HCT116 (cell line): ENCODE measurements at regions not wholly inside any gene's neighbourhood (a gene's known extent, or its start where the extent isn't known, plus 50 kb on each side); places are given as distances from the start of the nearest gene placed in this dataset.

Experiments used
- CBX3 ChIP-seq: IDR thresholded peaks from 2 replicates; pipeline ENCODE4 v1.6.1; 2012; ENCODE audit warnings: low read depth
- EGR1 ChIP-seq: IDR thresholded peaks from 2 replicates; pipeline ENCODE4 v1.6.1; 2012; ENCODE audit warnings: low read depth
- ELF1 ChIP-seq: IDR thresholded peaks from 2 replicates; pipeline ENCODE4 v1.6.1; 2012; ENCODE audit warnings: low read depth, borderline replicate concordance
- EZH2 ChIP-seq: fragments of 200-600 bp; sonication (generic); IDR thresholded peaks from 2 replicates; pipeline ENCODE4 v1.6.1; 2017; ENCODE audit warnings: antibody characterized with exemption, mixed run types
- EZH2phosphoT487 ChIP-seq: fragments of 200-600 bp; IDR thresholded peaks from 2 replicates; pipeline ENCODE4 v1.6.1; 2018; ENCODE audit warnings: antibody characterized with exemption, borderline replicate concordance
- POLR2A ChIP-seq: IDR thresholded peaks from 2 replicates; pipeline ENCODE4 v1.7.0; 2011; ENCODE audit warnings: borderline replicate concordance; ENCODE audit not compliant: insufficient read depth, insufficient read length; ENCODE audit errors: extremely low read depth
- POLR2AphosphoS5 ChIP-seq: IDR thresholded peaks from 2 replicates; pipeline ENCODE4 v1.6.1; 2011; ENCODE audit warnings: mild to moderate bottlenecking, low read depth, low read length, moderate library complexity
- RAD21 ChIP-seq: IDR thresholded peaks from 2 replicates; pipeline ENCODE4 v1.6.1; 2012; ENCODE audit warnings: low read depth, mild to moderate bottlenecking
- SIN3A ChIP-seq: IDR thresholded peaks from 2 replicates; pipeline ENCODE4 v1.6.1; 2012; ENCODE audit warnings: low read depth
- YY1 ChIP-seq: IDR thresholded peaks from 2 replicates; pipeline ENCODE4 v1.6.1; 2011; ENCODE audit warnings: low read length, low read depth, moderate library complexity, mild to moderate bottlenecking; ENCODE audit not compliant: insufficient replicate concordance; ENCODE audit errors: extremely low read depth
- TF ChIP-seq, protein P1 (sequence below), 3 experiments: fragments of 200-600 bp in 1 of 3; sonication (generic) in 1 of 3; IDR thresholded peaks in 2 of 3; conservative IDR thresholded peaks in 1 of 3; 2 replicates each; pipeline ENCODE4 v1.5.1; 2012 to 2017; ENCODE audit warnings: low read depth in 2 of 3, low read length in 2 of 3, antibody characterized with exemption in 1 of 3, borderline replicate concordance in 1 of 3, control low read depth in 1 of 3, mild to moderate bottlenecking in 1 of 3, mixed read lengths in 1 of 3, mixed run types in 1 of 3, moderate library complexity in 1 of 3; ENCODE audit not compliant: insufficient read depth in 1 of 3
- TF ChIP-seq, protein P2 (sequence below): IDR thresholded peaks from 2 replicates; pipeline ENCODE4 v1.6.1; 2012; ENCODE audit warnings: low read depth

GRCh38 chr3:178419071-178419470 is 117.2 kb upstream of the KCNMB2 start:
- TF ChIP-seq EZH2phosphoT487 (no peak), POLR2AphosphoS5 (no peak), POLR2A (no peak), EGR1 (no peak), EZH2 (no peak), ELF1 (no peak), SIN3A (no peak), RAD21 (no peak), YY1 (no peak), CBX3 (no peak)
- TF ChIP-seq, protein P1, sequence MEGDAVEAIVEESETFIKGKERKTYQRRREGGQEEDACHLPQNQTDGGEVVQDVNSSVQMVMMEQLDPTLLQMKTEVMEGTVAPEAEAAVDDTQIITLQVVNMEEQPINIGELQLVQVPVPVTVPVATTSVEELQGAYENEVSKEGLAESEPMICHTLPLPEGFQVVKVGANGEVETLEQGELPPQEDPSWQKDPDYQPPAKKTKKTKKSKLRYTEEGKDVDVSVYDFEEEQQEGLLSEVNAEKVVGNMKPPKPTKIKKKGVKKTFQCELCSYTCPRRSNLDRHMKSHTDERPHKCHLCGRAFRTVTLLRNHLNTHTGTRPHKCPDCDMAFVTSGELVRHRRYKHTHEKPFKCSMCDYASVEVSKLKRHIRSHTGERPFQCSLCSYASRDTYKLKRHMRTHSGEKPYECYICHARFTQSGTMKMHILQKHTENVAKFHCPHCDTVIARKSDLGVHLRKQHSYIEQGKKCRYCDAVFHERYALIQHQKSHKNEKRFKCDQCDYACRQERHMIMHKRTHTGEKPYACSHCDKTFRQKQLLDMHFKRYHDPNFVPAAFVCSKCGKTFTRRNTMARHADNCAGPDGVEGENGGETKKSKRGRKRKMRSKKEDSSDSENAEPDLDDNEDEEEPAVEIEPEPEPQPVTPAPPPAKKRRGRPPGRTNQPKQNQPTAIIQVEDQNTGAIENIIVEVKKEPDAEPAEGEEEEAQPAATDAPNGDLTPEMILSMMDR (IDR thresholded peaks at IDR 0.05 in 2 of 3, conservative IDR thresholded peaks at IDR 0.05 in 1 of 3; ENCODE audit: borderline replicate concordance in 1 of 3, insufficient read depth in 1 of 3, low read depth in 2 of 3, low read length in 2 of 3), result no peak
- TF ChIP-seq, protein P2, sequence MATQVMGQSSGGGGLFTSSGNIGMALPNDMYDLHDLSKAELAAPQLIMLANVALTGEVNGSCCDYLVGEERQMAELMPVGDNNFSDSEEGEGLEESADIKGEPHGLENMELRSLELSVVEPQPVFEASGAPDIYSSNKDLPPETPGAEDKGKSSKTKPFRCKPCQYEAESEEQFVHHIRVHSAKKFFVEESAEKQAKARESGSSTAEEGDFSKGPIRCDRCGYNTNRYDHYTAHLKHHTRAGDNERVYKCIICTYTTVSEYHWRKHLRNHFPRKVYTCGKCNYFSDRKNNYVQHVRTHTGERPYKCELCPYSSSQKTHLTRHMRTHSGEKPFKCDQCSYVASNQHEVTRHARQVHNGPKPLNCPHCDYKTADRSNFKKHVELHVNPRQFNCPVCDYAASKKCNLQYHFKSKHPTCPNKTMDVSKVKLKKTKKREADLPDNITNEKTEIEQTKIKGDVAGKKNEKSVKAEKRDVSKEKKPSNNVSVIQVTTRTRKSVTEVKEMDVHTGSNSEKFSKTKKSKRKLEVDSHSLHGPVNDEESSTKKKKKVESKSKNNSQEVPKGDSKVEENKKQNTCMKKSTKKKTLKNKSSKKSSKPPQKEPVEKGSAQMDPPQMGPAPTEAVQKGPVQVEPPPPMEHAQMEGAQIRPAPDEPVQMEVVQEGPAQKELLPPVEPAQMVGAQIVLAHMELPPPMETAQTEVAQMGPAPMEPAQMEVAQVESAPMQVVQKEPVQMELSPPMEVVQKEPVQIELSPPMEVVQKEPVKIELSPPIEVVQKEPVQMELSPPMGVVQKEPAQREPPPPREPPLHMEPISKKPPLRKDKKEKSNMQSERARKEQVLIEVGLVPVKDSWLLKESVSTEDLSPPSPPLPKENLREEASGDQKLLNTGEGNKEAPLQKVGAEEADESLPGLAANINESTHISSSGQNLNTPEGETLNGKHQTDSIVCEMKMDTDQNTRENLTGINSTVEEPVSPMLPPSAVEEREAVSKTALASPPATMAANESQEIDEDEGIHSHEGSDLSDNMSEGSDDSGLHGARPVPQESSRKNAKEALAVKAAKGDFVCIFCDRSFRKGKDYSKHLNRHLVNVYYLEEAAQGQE, result no peak
